ENCODE measurements at regions not wholly inside any gene's neighbourhood (a gene's known extent, or its start where the extent isn't known, plus 50 kb on each side); places are given as distances from the start of the nearest gene placed in this dataset.

GRCh38 chr6:166758136-166758704, 131.2 kb upstream of the RPS6KA2 start:
- TF ChIP-seq ZNF83 (CRISPR knock-in tag; IDR thresholded peaks at IDR 0.05; ENCODE audit: borderline replicate concordance), result no peak
- no peak for TF ChIP-seq TP53 (CRISPR knock-in tag; conservative IDR thresholded peaks at IDR 0.05)
- no peak for TF ChIP-seq ZNF687 (CRISPR knock-in tag; IDR thresholded peaks at IDR 0.05)
- no peak for TF ChIP-seq SMC3 (IDR thresholded peaks at IDR 0.05; ENCODE audit: low read length)
- no peak for TF ChIP-seq ZBTB40 (IDR thresholded peaks at IDR 0.05)
- no peak for TF ChIP-seq ZBTB40 (CRISPR knock-in tag; IDR thresholded peaks at IDR 0.05)
- TF ChIP-seq MAFK (conservative IDR thresholded peaks at IDR 0.05 in 1 of 2, IDR thresholded peaks at IDR 0.05 in 1 of 2; ENCODE audit: low read length in 2 of 2), result no peak
- TF ChIP-seq, protein P1, sequence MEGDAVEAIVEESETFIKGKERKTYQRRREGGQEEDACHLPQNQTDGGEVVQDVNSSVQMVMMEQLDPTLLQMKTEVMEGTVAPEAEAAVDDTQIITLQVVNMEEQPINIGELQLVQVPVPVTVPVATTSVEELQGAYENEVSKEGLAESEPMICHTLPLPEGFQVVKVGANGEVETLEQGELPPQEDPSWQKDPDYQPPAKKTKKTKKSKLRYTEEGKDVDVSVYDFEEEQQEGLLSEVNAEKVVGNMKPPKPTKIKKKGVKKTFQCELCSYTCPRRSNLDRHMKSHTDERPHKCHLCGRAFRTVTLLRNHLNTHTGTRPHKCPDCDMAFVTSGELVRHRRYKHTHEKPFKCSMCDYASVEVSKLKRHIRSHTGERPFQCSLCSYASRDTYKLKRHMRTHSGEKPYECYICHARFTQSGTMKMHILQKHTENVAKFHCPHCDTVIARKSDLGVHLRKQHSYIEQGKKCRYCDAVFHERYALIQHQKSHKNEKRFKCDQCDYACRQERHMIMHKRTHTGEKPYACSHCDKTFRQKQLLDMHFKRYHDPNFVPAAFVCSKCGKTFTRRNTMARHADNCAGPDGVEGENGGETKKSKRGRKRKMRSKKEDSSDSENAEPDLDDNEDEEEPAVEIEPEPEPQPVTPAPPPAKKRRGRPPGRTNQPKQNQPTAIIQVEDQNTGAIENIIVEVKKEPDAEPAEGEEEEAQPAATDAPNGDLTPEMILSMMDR (CRISPR knock-in tag; IDR thresholded peaks at IDR 0.05), result no peak
- TF ChIP-seq HNRNPL (IDR thresholded peaks at IDR 0.05; ENCODE audit: low read depth, low read length), result no peak
- TF ChIP-seq, protein P2, sequence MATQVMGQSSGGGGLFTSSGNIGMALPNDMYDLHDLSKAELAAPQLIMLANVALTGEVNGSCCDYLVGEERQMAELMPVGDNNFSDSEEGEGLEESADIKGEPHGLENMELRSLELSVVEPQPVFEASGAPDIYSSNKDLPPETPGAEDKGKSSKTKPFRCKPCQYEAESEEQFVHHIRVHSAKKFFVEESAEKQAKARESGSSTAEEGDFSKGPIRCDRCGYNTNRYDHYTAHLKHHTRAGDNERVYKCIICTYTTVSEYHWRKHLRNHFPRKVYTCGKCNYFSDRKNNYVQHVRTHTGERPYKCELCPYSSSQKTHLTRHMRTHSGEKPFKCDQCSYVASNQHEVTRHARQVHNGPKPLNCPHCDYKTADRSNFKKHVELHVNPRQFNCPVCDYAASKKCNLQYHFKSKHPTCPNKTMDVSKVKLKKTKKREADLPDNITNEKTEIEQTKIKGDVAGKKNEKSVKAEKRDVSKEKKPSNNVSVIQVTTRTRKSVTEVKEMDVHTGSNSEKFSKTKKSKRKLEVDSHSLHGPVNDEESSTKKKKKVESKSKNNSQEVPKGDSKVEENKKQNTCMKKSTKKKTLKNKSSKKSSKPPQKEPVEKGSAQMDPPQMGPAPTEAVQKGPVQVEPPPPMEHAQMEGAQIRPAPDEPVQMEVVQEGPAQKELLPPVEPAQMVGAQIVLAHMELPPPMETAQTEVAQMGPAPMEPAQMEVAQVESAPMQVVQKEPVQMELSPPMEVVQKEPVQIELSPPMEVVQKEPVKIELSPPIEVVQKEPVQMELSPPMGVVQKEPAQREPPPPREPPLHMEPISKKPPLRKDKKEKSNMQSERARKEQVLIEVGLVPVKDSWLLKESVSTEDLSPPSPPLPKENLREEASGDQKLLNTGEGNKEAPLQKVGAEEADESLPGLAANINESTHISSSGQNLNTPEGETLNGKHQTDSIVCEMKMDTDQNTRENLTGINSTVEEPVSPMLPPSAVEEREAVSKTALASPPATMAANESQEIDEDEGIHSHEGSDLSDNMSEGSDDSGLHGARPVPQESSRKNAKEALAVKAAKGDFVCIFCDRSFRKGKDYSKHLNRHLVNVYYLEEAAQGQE (IDR thresholded peaks at IDR 0.05; ENCODE audit: borderline replicate concordance in 1 of 2, low read depth in 1 of 2, low read length in 2 of 2), result no peak
- no peak for TF ChIP-seq POLR2A (IDR thresholded peaks at IDR 0.05; ENCODE audit: insufficient read depth in 1 of 2, low read depth in 2 of 2, low read length in 2 of 2)
- no peak for TF ChIP-seq FOSL2 (CRISPR knock-in tag; IDR thresholded peaks at IDR 0.05)
- TF ChIP-seq HCFC1 (IDR thresholded peaks at IDR 0.05; ENCODE audit: low read depth, low read length), result no peak

All from HepG2 (cell line).